ENCODE measurements at regions not wholly inside any gene's neighbourhood (a gene's known extent, or its start where the extent isn't known, plus 50 kb on each side); places are given as distances from the start of the nearest gene placed in this dataset.

- TF ChIP-seq CTCF (IDR thresholded peaks at IDR 0.05) (no peak), EP300 (IDR thresholded peaks at IDR 0.05) (no peak)
These were observed 575.9 kb upstream of the CHORDC1 start for GRCh38 chr11:90798769-90799168.
